HepG2 (cell line): ENCODE measurements at regions not wholly inside any gene's neighbourhood (a gene's known extent, or its start where the extent isn't known, plus 50 kb on each side); places are given as distances from the start of the nearest gene placed in this dataset.

Source experiments
- ATAC-seq: fragments of 200-7000 bp; cut with Tn5 transposase; 3 replicates; pipeline ENCODE4 v1.9.1; 2020; ENCODE audit warnings: mild to moderate bottlenecking, moderate library complexity
- BruUV-seq: library from RNA; stranded (reverse); fragments of 400-500 nt; replicated peaks from 2 replicates; lab custom pipeline; 2021; lab: Mats Ljungman, UMichigan
- CTCF ChIA-PET: fragments of 300-600 bp; formaldehyde crosslinking; extraction: SDS; loops from one replicate; lab custom pipeline; 2021; ENCODE audit warnings: low total read pairs, inconsistent platforms, low intra/inter-chr PET ratio; lab: Yijun Ruan, JAX
- POLR2A ChIA-PET: fragments of 350-600 bp; sonication (Branson Sonifier 250); formaldehyde crosslinking; loops from one replicate; lab custom pipeline; 2020; ENCODE audit warnings: antibody characterized with exemption, inconsistent platforms; lab: Yijun Ruan, JAX
- DNase-seq: peaks from one replicate; pipeline ENCODE4 v3.0.0-alpha.2; 2015; ENCODE audit warnings: low spot score
- FAIRE-seq: peaks from 3 replicates; lab custom pipeline; 2011; peaks lifted over from hg19 to GRCh38; lab: Jason Lieb, UNC
- H2AFZ ChIP-seq: one replicate; pipeline ENCODE4 v1.6.1; 2011; ENCODE audit warnings: low read length, inconsistent platforms
- H3K27ac ChIP-seq: fragments of 300-600 bp; 3 replicates; pipeline ENCODE4 v1.8.0; 2011; ENCODE audit warnings: mixed run types, mild to moderate bottlenecking, mixed read lengths, low read length, inconsistent platforms; ENCODE audit not compliant: insufficient read depth; ENCODE audit errors: extremely low read length
- H3K27me3 ChIP-seq, 2 experiments: fragments of 200-600 bp in 1 of 2; 2 replicates in 1 of 2; 3 replicates in 1 of 2; pipeline versions ENCODE4 v1.6.0 to v1.8.0; 2011; ENCODE audit warnings: low read length in 2 of 2, mild to moderate bottlenecking in 2 of 2, moderate library complexity in 2 of 2, inconsistent platforms in 1 of 2; ENCODE audit not compliant: insufficient read depth in 2 of 2, control insufficient read depth in 1 of 2
- H3K36me3 ChIP-seq, 2 experiments: fragments of 200-600 bp in 1 of 2; replicated peaks in 1 of 2; 2 replicates in 1 of 2; 3 replicates in 1 of 2; pipeline versions ENCODE4 v1.5.1 to v1.8.0; 2011; ENCODE audit warnings: low read length in 2 of 2, inconsistent platforms in 1 of 2; ENCODE audit not compliant: insufficient read depth in 2 of 2, control insufficient read depth in 1 of 2
- H3K4me1 ChIP-seq: 2 replicates; pipeline ENCODE4 v1.5.1; 2012; ENCODE audit warnings: low read length, inconsistent platforms; ENCODE audit not compliant: insufficient read depth
- H3K4me2 ChIP-seq: 2 replicates; pipeline ENCODE4 v1.6.0; 2011; ENCODE audit warnings: low read depth, low read length, inconsistent platforms
- H3K4me3 ChIP-seq, 3 experiments: fragments of 200-600 bp in 1 of 3; sonication (generic), shearing (Covaris generic) in 1 of 3; replicated peaks in 1 of 3; 2 replicates each; pipeline ENCODE4 v1.5.1; 2011 to 2016; ENCODE audit warnings: low read length in 3 of 3, inconsistent platforms in 2 of 3, low read depth in 2 of 3, mild to moderate bottlenecking in 2 of 3, control low read depth in 1 of 3, mixed read lengths in 1 of 3; ENCODE audit not compliant: insufficient read depth in 1 of 3
- H3K79me2 ChIP-seq: one replicate; pipeline ENCODE4 v1.6.1; 2011; ENCODE audit warnings: low read length, inconsistent platforms; ENCODE audit not compliant: insufficient read depth
- H3K9ac ChIP-seq: 2 replicates; pipeline ENCODE4 v1.6.0; 2011; ENCODE audit warnings: mild to moderate bottlenecking, low read depth, low read length, inconsistent platforms; ENCODE audit not compliant: insufficient read depth
- H3K9me3 ChIP-seq: 2 replicates; pipeline ENCODE4 v1.5.1; 2012; ENCODE audit warnings: mild to moderate bottlenecking, low read length
- H4K20me1 ChIP-seq: 2 replicates; pipeline ENCODE4 v1.6.0; 2011; ENCODE audit warnings: inconsistent platforms, mild to moderate bottlenecking, low read length, moderate library complexity; ENCODE audit not compliant: insufficient read depth
- CREB1 ChIP-seq, 2 experiments: fragments of 450-650 bp in 1 of 2; IDR thresholded peaks; 2 replicates each; pipeline ENCODE4 v1.6.1; 2016 to 2017; ENCODE audit warnings: control low read depth in 1 of 2, mild to moderate bottlenecking in 1 of 2, missing compliant biosample characterization in 1 of 2, missing genetic modification characterization in 1 of 2
- IRF1 ChIP-seq: sonication (generic); formaldehyde crosslinking; IDR thresholded peaks from 2 replicates; pipeline ENCODE4 v1.4.0; 2020; ENCODE audit warnings: low read depth, mild to moderate bottlenecking, missing genetic modification reagents
- MAFF ChIP-seq: IDR thresholded peaks from 2 replicates; pipeline ENCODE4 v1.6.1; 2011; ENCODE audit warnings: low read depth, low read length, improper control_type of control experiment
- MAFK ChIP-seq, 2 experiments: IDR thresholded peaks in 1 of 2; conservative IDR thresholded peaks in 1 of 2; 2 replicates each; pipeline ENCODE4 v1.6.1; 2011; ENCODE audit warnings: improper control_type of control experiment in 2 of 2, low read length in 2 of 2
- NFE2L2 ChIP-seq: fragments of 150-350 bp; IDR thresholded peaks from 2 replicates; pipeline ENCODE4 v1.6.1; 2014; ENCODE audit warnings: low read length
- NFRKB ChIP-seq: fragments of 450-650 bp; IDR thresholded peaks from 2 replicates; pipeline ENCODE4 v1.6.1; 2017
- THAP7 ChIP-seq: sonication (generic); formaldehyde crosslinking; IDR thresholded peaks from 2 replicates; pipeline ENCODE4 v1.8.1; 2023; ENCODE audit warnings: mild to moderate bottlenecking, missing genetic modification reagents
- ZNF563 ChIP-seq: sonication (generic); formaldehyde crosslinking; IDR thresholded peaks from 2 replicates; pipeline ENCODE4 v1.8.0; 2022; ENCODE audit warnings: mild to moderate bottlenecking, moderate library complexity, missing genetic modification reagents
- ZNF616 ChIP-seq: sonication (generic); formaldehyde crosslinking; IDR thresholded peaks from 2 replicates; pipeline ENCODE4 v1.5.0; 2020; ENCODE audit warnings: low read depth, mild to moderate bottlenecking, missing genetic modification reagents
- ZNF747 ChIP-seq: sonication (generic); formaldehyde crosslinking; IDR thresholded peaks from 2 replicates; pipeline ENCODE4 v1.8.1; 2023; ENCODE audit warnings: missing genetic modification reagents, mild to moderate bottlenecking, borderline replicate concordance
- WGBS: methylation state at CpG from one replicate; pipeline ENCODE4 v1.1.6; 2017; ENCODE audit warnings: low lambda C conversion rate; 5-methylcytosine and 5-hydroxymethylcytosine counted together
- in situ Hi-C: cut with HindIII; loops from 2 replicates; pipeline ENCODE4 v1.10.0; 2017; ENCODE audit warnings: low pct_unique_long_range_greater_than_20kb; ENCODE audit not compliant: extremely low pct_ligation_motif_present
- intact Hi-C: fragments of 100-400 bp; cut with micrococcal nuclease; formaldehyde crosslinking; loops from one replicate; pipeline ENCODE4 v1.10.0; 2022; ENCODE audit not compliant: unreplicated experiment

- Histone ChIP-seq H4K20me1 (no peaks in the 10 kb centered on the region), H3K27me3 (no peaks in the 10 kb centered on the region), H3K9ac (no peak overlapping the region), H3K4me2 (no peak overlapping the region), H3K9me3 (no peaks in the 10 kb centered on the region), H3K27ac (no peak overlapping the region), H3K79me2 (no peaks in the 10 kb centered on the region), H3K4me3 (no peak overlapping the region), H3K4me1 (no peaks in the 10 kb centered on the region), H3K36me3 (no peaks in the 10 kb centered on the region), H2AFZ (no peak overlapping the region)
- DNase-seq (no peak), FAIRE-seq (no peak), ATAC-seq (no peak)
- BruUV-seq = no TSS peak
- in situ Hi-C loops = no loop called here
- TF ChIP-seq IRF1 (CRISPR knock-in tag) (no peak), NFE2L2 (peak; percentile 68), ZNF563 (no peak), CREB1 (IDR thresholded peaks at IDR 0.05) (no peak), CREB1 (CRISPR knock-in tag; IDR thresholded peaks at IDR 0.05) (no peak), ZNF616 (CRISPR knock-in tag) (no peak), ZNF747 (CRISPR knock-in tag) (no peak), NFRKB (no peak), THAP7 (CRISPR knock-in tag) (no peak), MAFK (conservative IDR thresholded peaks at IDR 0.05 in 1 of 2, IDR thresholded peaks at IDR 0.05 in 1 of 2; ENCODE audit: low read length in 2 of 2) (peak; percentile 93 to 96), MAFF (peak; percentile 94)
- intact Hi-C loops = no loop called here
- ChIA-PET POLR2A (no interaction called here), CTCF (no interaction called here)
- 0% methylated on average over 1 of the region's 1 CpG for WGBS
These were observed 264.9 kb upstream of the LMO3 start for GRCh38 chr12:16870845-16871244.
